H1 (cell line): ENCODE measurements at regions not wholly inside any gene's neighbourhood (a gene's known extent, or its start where the extent isn't known, plus 50 kb on each side); places are given as distances from the start of the nearest gene placed in this dataset.

Source experiments
- BACH1 ChIP-seq: IDR thresholded peaks from 2 replicates; pipeline ENCODE4 v1.6.1; 2012; ENCODE audit warnings: low read length, improper control_type of control experiment
- EP300 ChIP-seq, 2 experiments: IDR thresholded peaks; 1 replicate in 1 of 2; 2 replicates in 1 of 2; pipeline ENCODE4 v1.6.1; 2011 to 2012; ENCODE audit warnings: low read depth in 2 of 2, low read length in 2 of 2, mild to moderate bottlenecking in 2 of 2, borderline replicate concordance in 1 of 2, inconsistent platforms in 1 of 2, moderate library complexity in 1 of 2
- FOSL1 ChIP-seq: IDR thresholded peaks from 2 replicates; pipeline ENCODE4 v1.6.1; 2011; ENCODE audit warnings: mild to moderate bottlenecking, low read depth, low read length, moderate library complexity; ENCODE audit not compliant: insufficient read depth
- RBBP5 ChIP-seq: IDR thresholded peaks from 2 replicates; pipeline ENCODE4 v1.7.1; 2012; ENCODE audit warnings: low read depth, mild to moderate bottlenecking, inconsistent platforms, low read length, moderate library complexity, borderline replicate concordance
- TEAD4 ChIP-seq: IDR thresholded peaks from 2 replicates; pipeline ENCODE4 v1.6.1; 2012; ENCODE audit warnings: low read depth, low read length, inconsistent platforms, mixed read lengths

DNA sequence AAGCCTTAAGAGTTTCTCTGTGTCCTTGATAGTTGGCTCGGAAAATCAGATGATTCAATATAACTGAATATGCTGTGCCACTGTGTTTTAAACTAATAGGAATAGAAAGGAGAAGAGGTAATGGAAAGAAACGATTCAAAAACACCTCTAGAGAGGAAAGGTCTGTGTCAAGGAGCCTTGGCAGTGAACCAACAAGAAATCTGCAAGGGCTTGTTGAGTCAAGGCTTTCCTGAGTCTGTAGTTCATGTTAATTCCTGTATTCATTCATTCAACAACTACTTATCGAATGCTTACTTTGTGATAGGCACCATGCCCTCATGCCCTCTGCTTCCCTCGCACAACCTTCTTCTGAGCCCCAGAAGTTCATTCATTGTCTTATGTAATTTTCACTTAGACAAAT, 336.0 kb downstream of the PDHA2 start (continued):
- TF ChIP-seq RBBP5 (no peak), TEAD4 (no peak), FOSL1 (no peak), EP300 (IDR thresholded peaks at IDR 0.05; ENCODE audit: borderline replicate concordance in 1 of 2, low read depth in 2 of 2, low read length in 2 of 2) (no peak), BACH1 (no peak)
